Kidney (tissue), 13 donors: ENCODE measurements at regions not wholly inside any gene's neighbourhood (a gene's known extent, or its start where the extent isn't known, plus 50 kb on each side); places are given as distances from the start of the nearest gene placed in this dataset.

Experiments
- DNase-seq, 5 donors: peaks; one replicate each; pipeline ENCODE4 v3.0.0-alpha.2; 2013 to 2020
- FAIRE-seq: peaks from 2 replicates; lab custom pipeline; 2012; peaks lifted over from hg19 to GRCh38; lab: Jason Lieb, UNC
- H3K27ac ChIP-seq, 2 donors: one replicate each; pipeline ENCODE4 v1.7.0; 2013; ENCODE audit warnings: low read depth in 2 of 2, low read length in 2 of 2, inconsistent platforms in 1 of 2
- H3K27me3 ChIP-seq: one replicate; pipeline ENCODE4 v1.7.1; 2013; ENCODE audit warnings: low read length, inconsistent platforms; ENCODE audit not compliant: control insufficient read depth, insufficient read depth
- H3K36me3 ChIP-seq, 3 donors: one replicate each; pipeline versions ENCODE4 v1.7.0 to v1.7.1; 2013; ENCODE audit warnings: low read length in 3 of 3, control low read depth in 1 of 3, inconsistent platforms in 1 of 3; ENCODE audit not compliant: insufficient read depth in 3 of 3, control insufficient read depth in 2 of 3
- H3K4me1 ChIP-seq, 3 donors: one replicate each; pipeline versions ENCODE4 v1.7.0 to v1.7.1; 2013; ENCODE audit warnings: low read length in 3 of 3, inconsistent platforms in 1 of 3, low read depth in 1 of 3; ENCODE audit not compliant: control insufficient read depth in 2 of 3, insufficient read depth in 2 of 3
- H3K4me3 ChIP-seq, 3 donors: one replicate each; pipeline versions ENCODE4 v1.7.0 to v1.8.1; 2013; ENCODE audit warnings: low read length in 3 of 3, control low read depth in 1 of 3, inconsistent platforms in 1 of 3
- H3K9ac ChIP-seq, 3 donors: one replicate each; pipeline versions ENCODE4 v1.7.0 to v1.7.1; 2013; ENCODE audit warnings: low read length in 3 of 3, control low read depth in 1 of 3, inconsistent platforms in 1 of 3
- H3K9me3 ChIP-seq, 3 donors: one replicate each; pipeline versions ENCODE4 v1.7.0 to v1.7.1; 2013; ENCODE audit warnings: low read length in 3 of 3, control low read depth in 1 of 3, inconsistent platforms in 1 of 3; ENCODE audit not compliant: control insufficient read depth in 2 of 3, insufficient read depth in 1 of 3
- CTCF ChIP-seq: IDR thresholded peaks from 3 replicates; pipeline ENCODE4 v1.5.1; 2012; ENCODE audit warnings: mild to moderate bottlenecking, moderate library complexity, borderline replicate concordance; ENCODE audit not compliant: insufficient read depth; ENCODE audit errors: extremely low read depth
- intact Hi-C: fragments of 100-400 bp; cut with DNase I; formaldehyde crosslinking; loops from one replicate; pipeline ENCODE4 v1.11.1; 2022
- donor health status: control.
- donor health status: control.
- donor health status: control.
- donor health status: control.
- donor health status: control.
- donor health status: DM: yes; HTN: yes; CAD: no.
- donor health status: Normal renal cell carcinoma (clear cell type).

DNA sequence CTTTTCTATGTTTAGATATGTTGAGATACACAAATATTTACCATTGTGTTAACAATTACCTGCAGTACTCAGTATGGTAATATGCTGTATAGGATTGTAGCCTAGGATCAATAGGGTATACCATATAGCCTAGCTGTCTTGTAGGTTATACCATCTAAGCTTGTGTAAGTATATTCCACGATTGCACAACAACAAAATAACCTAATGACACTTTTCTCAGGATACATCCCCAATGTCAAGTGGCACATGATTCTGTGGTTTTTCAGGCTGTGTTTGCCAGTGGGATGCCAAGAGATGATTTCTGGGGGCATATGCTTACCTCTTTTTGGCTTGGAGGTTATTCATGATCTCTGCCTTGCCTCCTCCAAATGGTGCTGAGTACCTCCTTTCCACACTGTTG, 247.2 kb upstream of the CENPE start:
- Histone ChIP-seq H3K9me3 (no peaks in the 10 kb centered on the region), H3K4me1 (no peaks in the 10 kb centered on the region), H3K27ac (no peak overlapping the region), H3K36me3 (no peaks in the 10 kb centered on the region), H3K27me3 (no peaks in the 10 kb centered on the region), H3K9ac (no peak overlapping the region), H3K4me3 (no peak overlapping the region)
- FAIRE-seq (no peak), DNase-seq (no peak)
- intact Hi-C loops, result no loop called here
- TF ChIP-seq CTCF, result no peak

DNA sequence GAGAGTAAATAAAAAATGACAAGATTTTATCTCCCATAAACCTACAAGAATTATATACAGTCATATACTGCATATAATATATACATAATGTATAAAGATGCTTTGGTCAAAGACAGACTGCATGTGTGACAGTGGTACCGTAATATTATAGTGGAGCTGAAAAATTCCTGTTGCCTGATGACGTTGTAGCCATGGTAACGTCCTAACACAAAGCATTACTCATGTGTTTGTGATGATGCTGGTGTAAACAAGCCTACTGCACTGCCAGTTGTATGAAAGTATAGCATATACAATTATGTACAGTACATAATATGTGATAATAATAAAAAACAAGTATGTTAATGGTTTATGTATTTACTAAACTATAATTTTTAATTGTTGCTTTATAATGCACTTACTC, 245.2 kb upstream of the CENPE start:
- DNase-seq (peak in 1 of 5 donors; percentile 2), FAIRE-seq (no peak)
- Histone ChIP-seq H3K36me3 (no peaks in the 10 kb centered on the region), H3K4me1 (no peaks in the 10 kb centered on the region), H3K4me3 (no peak overlapping the region), H3K9me3 (no peaks in the 10 kb centered on the region), H3K9ac (no peak overlapping the region), H3K27me3 (no peaks in the 10 kb centered on the region), H3K27ac (no peak overlapping the region)
- TF ChIP-seq CTCF, result no peak
- intact Hi-C loops, result no loop called here

DNA sequence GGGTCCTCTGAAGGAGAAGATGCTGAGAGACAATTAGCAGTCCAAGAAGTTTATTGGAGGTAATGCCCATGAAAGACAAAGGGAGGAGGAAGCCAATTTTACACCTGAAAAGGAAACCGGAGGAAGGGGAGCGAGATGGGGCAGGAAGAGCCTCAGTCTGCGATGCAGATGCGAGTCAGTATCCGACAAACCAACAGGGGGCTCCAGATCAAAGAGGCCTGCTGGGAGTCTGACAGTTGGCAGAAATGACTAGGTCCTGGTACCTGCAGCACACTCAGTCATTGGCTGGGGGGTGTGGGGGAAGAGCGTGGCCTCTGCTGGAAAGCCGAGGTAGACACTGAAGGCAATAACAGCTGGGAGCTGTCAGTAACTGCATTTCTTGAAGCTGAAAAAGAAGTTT, 231.1 kb upstream of the CENPE start:
- no peak for TF ChIP-seq CTCF
- FAIRE-seq (no peak), DNase-seq (peak in 1 of 5 donors; percentile 1)
- H3K9me3 ChIP-seq, result no peaks in the 10 kb centered on the region
- no peaks in the 10 kb centered on the region for H3K27me3 ChIP-seq
- H3K36me3 ChIP-seq, result no peaks in the 10 kb centered on the region
- no peak overlapping the region for H3K27ac ChIP-seq
- H3K4me3 ChIP-seq, result no peak overlapping the region
- no peak overlapping the region for H3K9ac ChIP-seq
- no peaks in the 10 kb centered on the region for H3K4me1 ChIP-seq
- intact Hi-C loops, result no loop called here

- Histone ChIP-seq H3K27ac (no peak overlapping the region), H3K4me1 (no peaks in the 10 kb centered on the region), H3K9ac (no peak overlapping the region), H3K9me3 (no peaks in the 10 kb centered on the region), H3K27me3 (no peaks in the 10 kb centered on the region), H3K4me3 (no peak overlapping the region), H3K36me3 (no peaks in the 10 kb centered on the region)
- intact Hi-C loops, result no loop called here
- no peak for FAIRE-seq
- no peak for DNase-seq
- TF ChIP-seq CTCF, result no peak
Observed at GRCh38 chr4:103425406-103425805, 227.3 kb upstream of the CENPE start.
